IPS-18c (cell line): ENCODE measurements at regions not wholly inside any gene's neighbourhood (a gene's known extent, or its start where the extent isn't known, plus 50 kb on each side); places are given as distances from the start of the nearest gene placed in this dataset.
"Not testable (repeated sequence)": the region's sequence is repeated elsewhere in the genome, so short reads cannot be mapped to it uniquely, and the experiment has no call there.

Source experiments
- H3K4me3 ChIP-seq: 2 replicates; pipeline ENCODE4 v1.7.0; 2013; ENCODE audit warnings: low read depth, mild to moderate bottlenecking, low read length, moderate library complexity; ENCODE audit not compliant: insufficient read depth
- H3K9me3 ChIP-seq: one replicate; pipeline ENCODE4 v1.6.1; 2013; ENCODE audit warnings: mild to moderate bottlenecking, low read length, moderate library complexity; ENCODE audit not compliant: control insufficient read depth, insufficient read depth

DNA sequence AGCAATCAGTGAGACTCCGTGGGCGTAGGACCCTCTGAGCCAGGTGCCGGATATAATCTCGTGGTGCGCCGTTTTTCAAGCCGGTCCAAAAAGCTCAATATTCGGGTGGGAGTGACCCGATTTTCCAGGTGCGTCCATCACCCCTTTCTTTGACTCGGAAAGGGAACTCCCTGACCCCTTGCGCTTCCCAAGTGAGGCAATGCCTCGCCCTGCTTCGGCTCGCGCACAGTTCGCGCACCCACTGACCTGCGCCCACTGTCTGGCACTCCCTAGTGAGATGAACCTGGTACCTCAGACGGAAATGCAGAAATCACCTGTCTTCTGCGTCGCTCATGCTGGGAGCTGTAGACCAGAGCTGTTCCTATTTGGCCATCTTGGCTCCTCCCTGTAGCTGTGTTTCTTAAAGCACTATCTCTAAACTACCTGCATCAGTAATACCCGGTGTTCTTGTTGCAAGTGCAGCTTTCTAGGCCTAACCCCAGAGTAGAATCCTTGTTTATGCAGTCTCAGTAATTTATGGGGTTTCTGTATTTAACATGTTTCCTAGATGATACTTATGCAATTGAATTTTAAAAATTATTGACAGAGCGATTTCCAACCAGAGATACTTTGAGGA is 447.5 kb upstream of the LRRC7 start:
- H3K4me3 ChIP-seq, H3K9me3 ChIP-seq: not testable (repeated sequence)

DNA sequence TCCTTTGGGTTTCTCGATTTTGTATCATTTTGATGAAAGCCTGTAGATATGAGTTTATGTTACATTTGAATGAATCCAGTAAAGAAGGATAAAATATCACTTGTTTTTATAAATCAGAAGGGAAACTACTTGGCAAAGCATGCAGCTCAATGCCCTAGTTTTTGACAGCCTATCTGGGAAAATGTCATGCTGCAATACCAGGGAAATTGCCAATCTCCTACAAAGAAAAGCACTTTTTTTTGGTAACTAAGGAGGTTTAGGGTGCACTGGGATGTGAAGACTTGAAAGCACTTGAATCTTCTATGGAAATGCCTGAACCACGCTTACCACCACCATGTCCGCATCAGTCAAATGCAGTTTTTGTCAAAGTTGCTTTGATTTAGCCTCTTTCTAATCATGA is 446.9 kb upstream of the LRRC7 start:
- H3K4me3 ChIP-seq = no peak overlapping the region

DNA sequence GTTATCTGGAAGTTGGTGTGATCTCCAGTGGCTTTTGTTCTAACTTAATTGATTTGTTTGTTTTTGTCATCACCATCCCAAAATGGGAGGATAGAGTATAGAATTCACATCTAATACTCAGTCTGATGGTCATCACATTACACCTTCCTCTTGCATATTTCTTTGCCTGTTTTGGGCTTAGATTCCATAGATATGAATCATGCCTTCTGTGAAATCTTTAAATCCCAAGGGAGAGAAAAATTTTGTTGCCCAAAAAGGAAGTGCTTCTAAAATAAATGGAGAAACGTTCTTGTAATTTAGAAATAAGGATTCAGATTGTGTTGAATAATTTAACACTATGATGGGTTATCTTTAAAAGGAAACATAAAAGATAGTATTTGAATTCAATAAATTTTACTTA is 446.0 kb upstream of the LRRC7 start:
- Histone ChIP-seq H3K4me3 (no peak overlapping the region), H3K9me3 (no peaks in the 10 kb centered on the region)

More for the DNA sequence above, 446.9 kb upstream of the LRRC7 start:
- no peaks in the 10 kb centered on the region for H3K9me3 ChIP-seq

DNA sequence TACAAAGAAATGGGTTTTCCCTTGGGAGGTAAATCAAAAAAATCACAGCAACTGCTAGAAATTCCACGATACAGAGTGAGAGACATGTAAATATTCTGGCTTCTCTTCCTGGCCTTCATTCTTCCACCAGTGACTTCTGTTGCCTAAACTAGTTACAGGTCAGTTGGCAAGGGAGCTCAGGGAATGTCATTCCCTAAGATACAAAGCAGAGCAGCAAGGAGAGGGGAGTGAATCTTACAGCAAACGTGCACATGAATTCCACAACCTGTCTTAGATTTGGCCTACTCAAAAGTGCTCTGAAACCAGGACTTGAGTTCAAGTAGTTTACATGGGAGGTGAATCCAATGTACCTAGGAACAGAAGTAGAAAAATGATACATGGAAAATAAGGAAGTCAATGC is 445.3 kb upstream of the LRRC7 start:
- no peaks in the 10 kb centered on the region for H3K9me3 ChIP-seq
- no peak overlapping the region for H3K4me3 ChIP-seq

DNA sequence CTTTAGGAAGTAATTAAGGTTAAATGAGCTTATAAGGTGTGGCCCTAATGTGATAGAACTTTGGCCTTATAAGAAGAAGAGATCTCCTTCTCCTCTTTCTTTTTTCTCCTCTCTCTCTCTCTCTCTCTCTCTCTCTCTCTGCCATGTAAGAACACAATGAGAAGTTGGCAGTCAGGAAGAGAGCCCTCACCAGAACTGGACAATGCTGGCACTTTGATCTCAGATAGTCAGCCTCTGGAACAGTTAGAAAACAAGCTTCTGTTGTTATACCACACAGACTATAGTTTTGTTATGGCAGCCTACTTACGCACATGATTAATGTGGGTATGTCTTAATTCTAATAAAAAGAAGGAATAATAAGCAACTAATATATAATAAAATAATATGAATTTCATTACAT is 444.2 kb upstream of the LRRC7 start:
- no peaks in the 10 kb centered on the region for H3K9me3 ChIP-seq

DNA sequence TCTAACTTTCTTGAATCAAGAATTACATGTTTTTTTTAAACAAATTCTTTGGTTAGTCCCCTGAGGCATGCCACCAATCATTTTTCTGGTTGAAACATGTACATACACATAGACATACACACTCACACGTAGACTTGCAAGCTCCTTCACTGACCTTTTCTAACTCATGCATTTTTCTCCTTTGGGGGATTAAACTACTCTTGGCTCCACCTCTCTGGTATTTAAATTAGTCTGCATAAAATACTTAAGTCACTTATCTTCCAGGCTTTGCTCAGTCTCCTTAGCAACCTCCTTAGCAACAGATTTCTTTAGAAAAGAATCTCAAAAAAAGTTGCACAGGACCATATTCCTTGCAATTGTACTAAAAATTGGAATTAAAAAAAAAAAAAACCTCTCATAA is 440.9 kb upstream of the LRRC7 start:
- no peaks in the 10 kb centered on the region for H3K9me3 ChIP-seq
- H3K4me3 ChIP-seq = no peak overlapping the region

More for the DNA sequence above, 444.2 kb upstream of the LRRC7 start:
- H3K4me3 ChIP-seq = no peak overlapping the region

DNA sequence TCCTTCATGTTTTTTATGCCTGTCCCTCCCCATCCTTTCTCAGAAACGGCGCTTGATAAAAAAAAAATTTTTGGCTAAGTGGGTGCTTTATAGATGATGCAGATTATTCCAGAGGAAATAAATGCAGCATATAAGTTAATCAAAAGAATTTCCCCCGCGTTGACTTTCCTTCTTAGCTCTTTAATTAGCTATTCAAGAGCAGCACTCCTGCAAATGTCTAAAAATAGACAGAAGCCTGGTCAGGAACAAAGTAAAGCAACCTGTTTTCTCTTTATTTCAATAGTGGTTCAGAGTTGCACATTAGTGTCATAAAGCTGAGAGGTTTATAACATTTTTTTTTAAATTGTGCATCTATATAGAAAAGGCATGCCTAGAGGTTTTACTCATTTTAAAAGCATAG is 439.5 kb upstream of the LRRC7 start:
- Histone ChIP-seq H3K9me3 (no peaks in the 10 kb centered on the region), H3K4me3 (no peak overlapping the region)

DNA sequence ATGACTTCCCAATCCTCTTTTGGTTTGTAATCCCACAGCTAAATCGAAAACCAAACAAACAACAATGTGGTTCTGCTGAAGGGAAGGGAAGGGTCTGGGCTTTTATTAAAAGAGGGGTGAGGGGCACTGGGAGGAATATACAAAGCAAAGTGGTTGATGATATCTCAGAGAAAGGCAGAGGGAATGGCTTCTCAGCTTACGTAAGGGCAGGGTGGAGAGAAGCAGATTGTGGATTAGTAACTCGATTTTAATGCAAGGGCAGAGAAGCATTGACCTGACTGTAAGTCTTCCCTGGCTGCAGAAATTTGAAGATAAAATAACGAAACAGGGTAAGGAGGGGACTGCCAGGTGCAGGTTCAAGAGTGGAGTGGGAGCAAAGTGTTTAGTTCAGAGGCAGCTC is 438.2 kb upstream of the LRRC7 start:
- Histone ChIP-seq H3K9me3 (no peaks in the 10 kb centered on the region), H3K4me3 (no peak overlapping the region)

DNA sequence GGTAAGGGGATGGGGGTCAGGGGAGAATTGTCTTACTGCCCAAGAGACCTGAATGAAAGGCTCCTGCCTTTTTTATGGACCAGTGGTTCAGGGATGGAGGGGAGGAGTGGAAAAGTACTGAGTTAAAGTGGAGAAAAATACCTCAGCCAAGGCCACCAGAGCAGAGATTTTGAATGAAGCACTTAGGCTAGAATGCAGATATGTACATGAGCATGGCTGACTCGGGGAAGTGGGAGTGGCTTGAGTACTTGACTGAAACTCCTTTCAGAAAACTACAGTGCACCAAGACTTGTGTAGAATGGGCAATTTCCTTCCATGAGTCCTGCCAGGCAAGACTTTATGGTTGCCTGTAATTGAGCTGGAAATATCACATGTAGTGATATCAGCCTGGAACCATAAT is 429.6 kb upstream of the LRRC7 start:
- H3K4me3 ChIP-seq = no peak overlapping the region

DNA sequence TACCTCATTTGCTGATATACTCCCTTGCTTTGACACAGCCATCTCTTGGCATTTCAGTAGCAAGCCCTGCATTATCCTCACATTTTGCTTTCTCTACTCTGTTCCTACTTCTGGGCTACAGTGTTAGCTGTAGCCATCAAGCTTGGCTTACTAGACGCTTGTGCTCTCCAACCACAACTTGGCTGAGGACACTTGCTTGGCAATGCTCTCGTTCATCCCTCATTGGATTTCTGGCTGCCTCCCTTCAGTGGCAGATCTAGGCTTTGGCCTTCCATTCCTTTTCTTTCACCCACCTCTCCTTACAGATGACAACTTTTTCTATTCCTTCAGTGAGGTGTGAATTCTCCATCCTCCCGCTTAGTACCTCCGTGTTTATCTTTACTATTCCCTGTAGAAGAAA is 428.7 kb upstream of the LRRC7 start:
- Histone ChIP-seq H3K9me3 (no peaks in the 10 kb centered on the region), H3K4me3 (no peak overlapping the region)

More for the DNA sequence above, 429.6 kb upstream of the LRRC7 start:
- H3K9me3 ChIP-seq = no peaks in the 10 kb centered on the region

DNA sequence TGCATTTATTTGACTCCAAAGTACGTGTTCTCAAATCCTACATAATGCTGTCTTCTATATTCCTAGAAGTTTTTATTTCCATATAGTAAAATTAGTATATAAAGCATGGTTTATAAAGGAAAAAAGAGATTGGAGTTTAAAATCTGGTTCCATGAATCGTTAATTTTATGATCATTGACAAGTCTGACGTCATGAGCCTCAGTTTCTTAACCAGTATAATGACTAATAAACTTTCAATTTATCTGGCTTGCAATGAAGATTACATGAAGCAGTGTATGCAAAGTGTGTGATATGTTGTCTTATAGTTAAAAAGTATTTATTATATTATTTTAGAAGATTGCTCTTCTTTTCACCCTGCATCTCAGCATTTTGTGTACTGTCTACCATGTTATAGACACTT is 421.4 kb upstream of the LRRC7 start:
- Histone ChIP-seq H3K9me3 (no peaks in the 10 kb centered on the region), H3K4me3 (no peak overlapping the region)

DNA sequence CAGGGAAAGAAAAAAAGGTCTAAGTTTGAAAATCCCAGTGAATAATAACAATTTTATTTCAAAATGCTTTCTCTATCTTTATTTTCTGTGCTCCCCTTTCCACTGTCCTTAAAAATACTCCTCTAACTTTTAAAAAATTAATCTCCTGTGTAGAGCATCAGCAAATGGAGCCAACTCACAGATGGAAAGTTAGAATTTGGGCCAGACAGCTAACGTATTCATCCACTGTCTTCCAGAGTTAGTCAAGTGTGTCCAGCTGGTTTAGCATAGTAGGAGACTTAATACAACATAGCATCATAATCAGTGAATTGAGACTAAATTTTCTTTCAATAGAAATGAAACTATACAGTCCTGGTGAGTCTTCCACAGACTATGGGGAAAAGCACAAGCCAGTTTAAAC is 419.0 kb upstream of the LRRC7 start:
- Histone ChIP-seq H3K9me3 (no peaks in the 10 kb centered on the region), H3K4me3 (no peak overlapping the region)

DNA sequence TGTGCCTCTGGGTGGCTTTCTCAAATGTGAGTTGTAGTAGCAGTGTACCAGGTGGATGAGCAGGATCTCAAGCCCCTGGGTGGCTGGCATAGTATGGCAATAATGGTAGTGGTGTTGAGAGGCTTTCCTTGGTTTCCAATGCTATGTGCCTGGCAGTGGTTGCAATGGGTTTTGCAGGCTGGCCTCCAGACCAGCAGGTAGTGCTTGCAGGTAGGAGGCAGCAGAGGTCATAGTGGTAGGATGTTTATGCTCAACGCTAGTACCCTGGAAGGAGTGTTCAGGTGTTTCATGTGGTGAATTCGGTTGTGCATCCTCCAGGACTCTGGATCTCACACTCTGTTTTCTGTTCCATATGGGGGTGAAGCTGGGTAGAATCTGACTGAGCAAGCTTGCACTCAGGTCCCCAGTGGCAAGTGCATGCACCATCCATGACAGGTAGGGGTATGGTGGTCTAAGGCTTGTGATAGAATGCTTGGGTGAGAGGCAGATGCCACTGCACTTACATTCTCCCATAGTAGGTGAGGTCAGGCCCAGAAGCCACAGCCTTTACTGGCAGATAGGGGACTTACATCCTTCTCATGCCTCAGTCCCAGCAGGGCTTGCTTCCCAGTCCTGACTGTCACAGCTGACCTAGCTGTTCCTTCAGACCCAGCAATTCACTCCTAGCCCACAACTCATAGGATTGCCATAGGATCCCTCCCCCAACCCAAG is 410.5 kb upstream of the LRRC7 start:
- H3K4me3 ChIP-seq = no peak overlapping the region
- H3K9me3 ChIP-seq = no peaks in the 10 kb centered on the region

DNA sequence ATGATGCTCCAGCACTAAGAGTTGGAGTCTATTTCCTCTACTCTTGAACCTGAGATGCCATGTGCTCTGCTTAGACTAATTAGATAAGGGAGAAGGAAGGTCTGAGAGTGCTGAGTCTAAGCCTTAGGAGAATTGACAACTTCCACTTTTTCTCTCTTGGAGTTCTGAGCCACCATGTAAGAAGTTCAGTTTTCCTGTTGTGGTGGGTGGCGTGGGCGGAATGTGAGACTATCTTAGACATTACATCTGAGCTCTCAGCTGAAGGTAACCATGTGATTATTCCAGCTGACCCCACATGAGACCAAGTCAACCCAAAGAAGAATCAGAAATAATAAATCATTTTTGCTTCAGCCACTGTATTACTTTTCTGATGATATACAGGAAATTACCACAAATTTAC is 404.5 kb upstream of the LRRC7 start:
- no peaks in the 10 kb centered on the region for H3K9me3 ChIP-seq
- H3K4me3 ChIP-seq = no peak overlapping the region

DNA sequence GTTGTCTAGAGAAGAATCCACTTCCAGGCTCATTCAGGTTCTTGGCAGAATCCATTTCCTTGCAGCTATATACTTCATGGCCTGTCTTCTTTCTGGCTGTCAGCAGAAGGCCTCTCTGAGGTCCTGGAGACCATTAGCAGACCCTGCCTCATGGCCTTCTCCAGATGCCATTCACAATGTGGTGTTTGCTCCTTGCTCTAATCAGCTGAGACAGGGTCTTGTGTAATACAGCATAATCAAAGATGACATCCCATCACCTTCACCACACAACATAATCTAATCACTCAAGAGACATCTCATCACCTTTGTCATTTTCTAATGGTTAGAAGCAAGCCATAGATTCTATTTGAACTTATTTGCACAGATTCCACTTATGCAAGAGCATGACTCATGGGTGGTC is 403.9 kb upstream of the LRRC7 start:
- H3K9me3 ChIP-seq = no peaks in the 10 kb centered on the region

DNA sequence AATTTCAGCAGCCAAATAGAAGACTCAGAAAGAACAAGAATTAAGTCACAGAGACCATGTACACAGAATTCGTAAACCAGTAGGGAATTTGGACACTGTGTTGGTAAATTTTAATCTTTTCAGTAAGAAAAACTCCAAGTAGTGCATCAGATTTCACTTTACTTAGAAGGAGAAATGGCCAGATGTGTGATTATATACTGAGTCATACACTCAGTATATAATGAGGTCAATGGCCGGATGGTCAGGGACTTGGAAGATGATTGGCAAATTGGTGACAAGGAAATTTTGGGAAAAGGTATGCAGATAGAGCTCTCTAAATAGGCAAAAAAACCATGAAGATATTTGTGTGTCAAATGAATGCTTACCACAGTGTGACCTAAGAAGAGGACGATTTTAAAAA is 399.8 kb upstream of the LRRC7 start:
- Histone ChIP-seq H3K9me3 (no peaks in the 10 kb centered on the region), H3K4me3 (no peak overlapping the region)

More for the DNA sequence above, 403.9 kb upstream of the LRRC7 start:
- no peak overlapping the region for H3K4me3 ChIP-seq

DNA sequence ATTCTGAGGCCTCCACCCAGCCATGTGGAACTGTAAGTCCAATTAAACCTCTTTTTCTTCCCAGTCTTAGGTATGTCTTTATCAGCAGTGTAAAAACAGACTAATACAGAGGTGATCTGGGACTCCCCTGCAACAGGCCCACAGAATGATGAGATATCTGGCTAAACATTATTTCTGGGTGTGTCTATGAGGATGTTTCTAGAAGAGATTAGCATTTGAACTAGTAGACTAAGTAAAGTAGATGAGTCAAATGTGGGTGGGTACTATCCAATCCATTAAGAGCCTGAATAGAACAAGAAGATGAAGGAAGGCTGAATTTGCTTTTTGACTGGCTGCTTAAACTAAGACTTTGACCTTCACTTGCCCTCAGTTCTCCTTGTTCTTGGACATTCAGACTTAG is 396.5 kb upstream of the LRRC7 start:
- no peak overlapping the region for H3K4me3 ChIP-seq

DNA sequence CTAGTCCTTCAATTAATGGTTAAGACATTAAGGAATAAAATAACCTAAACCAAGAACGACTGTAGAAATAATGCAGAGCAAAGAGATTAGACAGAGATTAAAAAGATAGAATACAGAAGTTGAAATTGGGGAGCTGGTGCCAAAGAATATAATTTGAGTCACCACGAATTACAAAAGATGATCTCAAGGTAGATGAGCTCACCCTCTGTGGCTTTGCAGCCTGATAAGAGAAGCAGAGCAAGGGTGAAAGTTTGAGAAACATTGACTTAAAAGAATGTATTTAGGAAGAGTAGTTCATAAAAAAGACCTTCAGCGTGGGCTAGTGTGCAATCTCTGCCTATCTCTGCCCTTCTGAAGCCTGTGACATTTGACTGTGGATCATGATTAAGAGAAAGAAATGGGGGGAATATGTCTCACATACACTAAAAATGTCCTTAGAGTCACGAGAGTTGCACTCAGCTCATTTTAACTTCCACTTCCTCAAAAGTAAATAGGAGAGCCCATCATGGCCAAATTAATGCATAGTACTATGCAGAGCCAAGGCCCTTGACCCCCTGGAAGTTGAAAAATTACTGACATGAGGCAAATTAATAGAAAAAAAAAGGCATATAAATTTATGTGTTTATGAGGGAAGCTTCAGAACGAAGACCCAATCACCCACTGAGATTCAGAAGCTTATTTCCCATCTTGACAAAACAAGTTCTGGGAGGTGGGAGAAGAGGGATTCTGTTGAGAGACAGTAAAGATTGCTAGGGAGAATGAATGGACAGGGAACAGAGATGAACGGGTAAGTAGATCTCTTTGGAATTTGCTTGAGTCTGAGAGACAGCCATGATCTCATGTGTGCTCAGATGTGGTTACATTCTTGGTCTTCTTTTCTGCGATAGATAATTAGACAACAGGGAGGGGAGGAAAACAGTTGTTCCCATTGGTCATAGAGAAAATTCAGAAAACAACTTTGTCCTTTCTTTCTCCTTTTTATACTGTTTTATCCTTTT is 395.4 kb upstream of the LRRC7 start:
- no peaks in the 10 kb centered on the region for H3K9me3 ChIP-seq
- H3K4me3 ChIP-seq = no peak overlapping the region

More for the DNA sequence above, 396.5 kb upstream of the LRRC7 start:
- no peaks in the 10 kb centered on the region for H3K9me3 ChIP-seq
